ENCODE measurements at regions not wholly inside any gene's neighbourhood (a gene's known extent, or its start where the extent isn't known, plus 50 kb on each side); places are given as distances from the start of the nearest gene placed in this dataset.

GRCh38 chr20:48079028-48079427, 293.7 kb upstream of the SULF2 start:
- TF ChIP-seq CTCF (IDR thresholded peaks at IDR 0.05): no peak
- no peak for DNase-seq
- CTCF ChIA-PET: no interaction called here
- Mint-ChIP-seq H3K9me3 (peaks cover 2% of the 10 kb centered on the region), H3K4me1 (ENCODE audit: low read depth) (no peaks in the 10 kb centered on the region), H3K27ac (no peak overlapping the region), H3K4me3 (no peak overlapping the region), H3K27me3 (peaks cover 10% of the 10 kb centered on the region), H3K36me3 (ENCODE audit: low read depth) (no peaks in the 10 kb centered on the region)
- POLR2A ChIA-PET: no interaction called here
- intact Hi-C loops (cut with micrococcal nuclease): no loop called here
- ATAC-seq: no peak

DNA sequence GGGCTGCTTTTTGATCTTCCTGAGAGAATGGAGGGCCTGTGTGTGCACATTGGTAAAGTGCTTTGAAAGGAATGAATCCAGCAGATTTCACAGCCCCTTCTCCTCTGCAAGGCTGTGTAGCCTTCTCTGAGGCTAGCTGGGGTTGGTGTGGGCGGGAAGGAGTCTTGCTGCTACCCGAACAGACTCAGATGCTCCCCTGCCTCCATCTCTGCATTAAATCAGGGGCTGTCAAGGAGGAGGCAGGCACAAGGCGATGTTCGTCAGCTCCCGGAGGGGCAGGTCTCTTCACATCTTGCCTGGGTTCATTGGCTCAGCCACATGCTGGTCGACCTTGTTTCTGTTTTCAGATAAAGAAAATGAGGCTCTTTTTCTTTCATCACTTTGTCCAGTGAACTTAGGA, 291.5 kb upstream of the SULF2 start:
- Mint-ChIP-seq H3K36me3 (ENCODE audit: low read depth) (no peaks in the 10 kb centered on the region), H3K9me3 (no peaks in the 10 kb centered on the region), H3K27ac (no peak overlapping the region), H3K4me1 (ENCODE audit: low read depth) (no peaks in the 10 kb centered on the region), H3K27me3 (peaks cover 4% of the 10 kb centered on the region), H3K4me3 (no peak overlapping the region)
- intact Hi-C loops (cut with micrococcal nuclease): no loop called here
- ChIA-PET POLR2A (no interaction called here), CTCF (no interaction called here)
- TF ChIP-seq CTCF (IDR thresholded peaks at IDR 0.05): no peak
- no peak for ATAC-seq
- DNase-seq: no peak

- DNase-seq (no peak), ATAC-seq (no peak)
- ChIA-PET POLR2A (no interaction called here), CTCF (no interaction called here)
- intact Hi-C loops (cut with micrococcal nuclease): no loop called here
- TF ChIP-seq CTCF (IDR thresholded peaks at IDR 0.05): no peak
- Mint-ChIP-seq H3K4me1 (ENCODE audit: low read depth) (no peaks in the 10 kb centered on the region), H3K27me3 (peaks cover 4% of the 10 kb centered on the region), H3K36me3 (ENCODE audit: low read depth) (no peaks in the 10 kb centered on the region), H3K9me3 (no peaks in the 10 kb centered on the region), H3K27ac (no peak overlapping the region), H3K4me3 (no peak overlapping the region)
Measured at GRCh38 chr20:48076247-48076646, 291.0 kb upstream of the SULF2 start.

- Mint-ChIP-seq H3K36me3 (ENCODE audit: low read depth) (no peaks in the 10 kb centered on the region), H3K27ac (no peak overlapping the region), H3K4me1 (ENCODE audit: low read depth) (no peaks in the 10 kb centered on the region), H3K4me3 (no peak overlapping the region), H3K9me3 (no peaks in the 10 kb centered on the region), H3K27me3 (peaks cover 4% of the 10 kb centered on the region)
- DNase-seq (no peak), ATAC-seq (no peak)
- intact Hi-C loops (cut with micrococcal nuclease): no loop called here
- CTCF ChIA-PET: no interaction called here
- no peak for TF ChIP-seq CTCF (IDR thresholded peaks at IDR 0.05)
- POLR2A ChIA-PET: no interaction called here
Measured at GRCh38 chr20:48075591-48076174, 290.4 kb upstream of the SULF2 start.

DNA sequence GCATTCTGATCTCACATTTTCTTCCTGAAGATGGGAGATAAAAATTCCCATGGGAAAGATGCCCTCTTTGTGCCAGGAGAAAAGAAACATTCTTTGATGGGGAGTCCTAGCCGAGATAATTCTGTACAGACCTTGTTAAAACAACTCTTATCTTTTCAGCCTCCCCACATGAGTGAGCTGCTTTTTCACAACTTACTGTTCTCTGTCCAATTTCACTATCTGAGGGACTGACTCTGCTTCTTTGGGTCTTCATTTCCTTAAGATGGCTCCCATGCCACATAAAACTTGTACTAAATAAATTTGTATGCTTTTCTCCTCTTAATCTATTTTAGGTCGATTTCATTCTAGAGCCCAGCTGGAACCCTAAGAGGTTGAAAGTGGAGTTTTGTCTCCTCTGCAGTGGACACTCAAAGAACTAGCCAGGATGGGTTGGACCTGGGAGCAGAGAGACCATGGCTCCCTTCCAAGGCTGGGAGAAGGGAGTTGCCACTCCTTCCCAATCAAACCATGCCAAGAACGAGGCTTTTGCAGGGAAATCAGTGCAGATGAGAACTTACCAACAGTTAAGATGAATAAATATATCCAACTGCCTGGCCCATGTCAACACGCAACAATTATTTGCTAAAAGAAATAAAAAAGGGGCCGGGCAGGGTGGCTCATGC, 285.8 kb upstream of the SULF2 start:
- intact Hi-C loops (cut with micrococcal nuclease): no loop called here
- ChIA-PET CTCF (no interaction called here), POLR2A (no interaction called here)
- no peak for TF ChIP-seq CTCF (IDR thresholded peaks at IDR 0.05)
- DNase-seq: no peak
- H3K4me3 Mint-ChIP-seq: no peak overlapping the region
- no peaks in the 10 kb centered on the region for H3K4me1 Mint-ChIP-seq (ENCODE audit: low read depth)
- H3K9me3 Mint-ChIP-seq: peaks cover 3% of the 10 kb centered on the region
- ATAC-seq: no peak
- peaks cover 2% of the 10 kb centered on the region for H3K27me3 Mint-ChIP-seq
- no peaks in the 10 kb centered on the region for H3K36me3 Mint-ChIP-seq (ENCODE audit: low read depth)
- H3K27ac Mint-ChIP-seq: no peak overlapping the region
